Astrocyte (in vitro differentiated cells and primary cell): ENCODE measurements at regions not wholly inside any gene's neighbourhood (a gene's known extent, or its start where the extent isn't known, plus 50 kb on each side); places are given as distances from the start of the nearest gene placed in this dataset.

Experiments used
- CTCF ChIP-seq: IDR thresholded peaks from 2 replicates; pipeline ENCODE4 v1.5.1; 2011; ENCODE audit warnings: low read depth, mild to moderate bottlenecking, inconsistent platforms, low read length, moderate library complexity; ENCODE audit not compliant: insufficient read depth
- EZH2 ChIP-seq: IDR thresholded peaks from 2 replicates; pipeline ENCODE4 v1.6.1; 2012; ENCODE audit warnings: mild to moderate bottlenecking, low read length, inconsistent platforms; ENCODE audit not compliant: insufficient read depth

GRCh38 chr11:98390391-98390790 is 630.4 kb upstream of the CNTN5 start:
- TF ChIP-seq CTCF: no peak
- TF ChIP-seq EZH2: no peak
